HG03442 (cell line): ENCODE measurements at regions not wholly inside any gene's neighbourhood (a gene's known extent, or its start where the extent isn't known, plus 50 kb on each side); places are given as distances from the start of the nearest gene placed in this dataset.
A peak's percentile ranks its signal among the peaks of the same experiment; 100 is the strongest.
"Not testable (repeated sequence)": the region's sequence is repeated elsewhere in the genome, so short reads cannot be mapped to it uniquely, and the experiment has no call there.

ENCODE experiments used
- ATAC-seq: cut with Tn5 transposase; IDR thresholded peaks from one replicate; pipeline ENCODE4 v1.9.1; 2021; ENCODE audit warnings: mild to moderate bottlenecking, moderate library complexity; ENCODE audit not compliant: unreplicated experiment

DNA sequence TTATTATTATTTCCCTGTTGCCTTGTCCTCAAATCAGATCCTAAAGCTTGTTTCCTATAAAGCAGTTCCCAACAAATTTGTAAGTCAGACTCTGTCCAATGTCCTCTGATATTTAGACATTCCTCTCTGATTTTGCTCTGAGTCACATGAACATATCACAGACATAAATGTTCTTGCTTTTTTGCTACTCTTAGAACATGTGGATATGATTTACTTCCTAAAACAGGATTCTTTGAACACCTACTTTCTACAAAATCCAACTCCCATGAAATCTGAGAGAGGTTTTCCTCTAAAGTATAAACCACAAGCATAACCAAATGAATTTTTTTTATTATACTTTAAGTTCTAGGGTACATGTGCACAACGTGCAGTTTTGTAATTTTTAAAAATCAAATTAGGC lies 181.3 kb upstream of the SLC38A2 start:
- no peak for ATAC-seq

DNA sequence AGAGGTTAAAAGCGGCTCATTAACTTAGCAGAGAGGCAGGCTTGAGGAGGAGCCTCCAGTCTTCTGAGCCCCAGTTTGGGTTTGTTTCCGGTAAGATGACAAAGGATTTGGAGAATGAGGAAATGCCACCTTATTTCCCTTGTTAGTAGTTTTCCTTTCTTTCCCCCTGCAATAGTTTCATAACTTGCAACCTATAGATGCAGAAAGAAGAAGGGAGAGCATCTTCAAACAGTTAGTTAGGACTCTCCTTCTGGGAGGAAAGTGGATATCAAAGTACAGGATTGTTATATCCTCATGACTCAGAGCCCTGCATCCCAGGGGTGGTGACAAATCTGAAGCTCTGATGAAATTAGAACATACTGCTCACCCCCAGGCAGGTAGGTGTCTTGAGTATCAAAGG lies 180.7 kb upstream of the SLC38A2 start:
- no peak for ATAC-seq

DNA sequence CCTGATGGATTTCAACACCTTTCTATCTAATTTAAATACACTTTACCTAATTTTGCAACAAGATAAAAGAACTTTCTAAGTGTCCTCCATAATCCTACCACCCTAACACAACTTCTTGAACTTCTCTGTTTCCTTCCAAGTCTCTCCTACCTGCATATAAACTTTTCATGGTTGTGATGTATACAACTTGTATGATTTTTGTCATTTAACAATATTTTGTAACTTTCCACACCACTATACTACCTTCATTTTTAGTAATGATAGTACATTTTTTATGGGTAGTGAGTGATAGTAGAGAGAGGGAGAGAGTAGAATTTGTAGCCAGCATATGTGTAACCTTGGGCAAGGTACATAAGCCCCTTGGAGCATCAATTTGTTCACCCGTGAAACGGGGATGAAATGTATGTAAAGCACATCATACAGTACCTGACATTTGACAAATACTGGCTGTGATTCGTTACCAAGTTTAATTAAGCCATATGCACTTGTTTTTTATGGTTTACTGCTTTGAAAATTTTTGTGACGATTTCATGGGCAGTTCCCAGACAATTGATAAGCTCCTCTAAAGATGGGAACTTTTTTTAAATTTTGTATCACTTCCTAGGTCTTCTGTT lies 177.8 kb upstream of the SLC38A2 start:
- ATAC-seq = no peak

DNA sequence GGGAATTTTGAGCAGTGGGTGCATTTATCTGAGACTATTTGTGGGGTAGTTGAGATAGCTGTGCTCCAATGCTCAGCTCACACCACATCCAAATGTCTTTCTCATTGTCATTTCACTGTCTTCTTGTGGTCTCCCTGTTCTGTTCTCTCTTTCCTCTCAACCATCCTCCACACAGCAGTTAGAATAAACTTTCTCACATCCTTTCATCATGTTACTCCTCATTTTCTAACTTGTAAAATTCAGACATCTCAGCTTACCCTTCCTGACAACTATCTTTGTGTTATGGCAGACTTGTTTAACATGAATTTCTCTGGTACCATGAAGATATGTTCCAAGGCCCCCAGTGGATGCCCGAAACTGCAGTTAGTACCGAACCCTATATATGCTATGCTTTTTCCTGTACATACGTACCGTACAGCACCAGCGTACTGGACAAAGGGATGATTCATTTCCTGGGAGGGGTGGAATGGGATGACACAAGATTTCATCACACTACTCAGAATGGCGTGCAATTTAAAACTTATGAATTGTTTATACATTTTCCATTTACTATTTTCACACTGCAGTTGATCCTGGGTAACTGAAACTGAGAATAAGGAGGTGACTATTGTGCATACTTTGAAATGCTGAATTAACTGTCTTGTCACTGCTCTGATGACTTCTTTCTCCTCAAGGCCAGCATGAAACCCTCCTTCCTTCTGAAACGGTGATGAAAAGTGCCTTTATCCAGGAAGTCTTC lies 177.1 kb upstream of the SLC38A2 start:
- no peak for ATAC-seq

DNA sequence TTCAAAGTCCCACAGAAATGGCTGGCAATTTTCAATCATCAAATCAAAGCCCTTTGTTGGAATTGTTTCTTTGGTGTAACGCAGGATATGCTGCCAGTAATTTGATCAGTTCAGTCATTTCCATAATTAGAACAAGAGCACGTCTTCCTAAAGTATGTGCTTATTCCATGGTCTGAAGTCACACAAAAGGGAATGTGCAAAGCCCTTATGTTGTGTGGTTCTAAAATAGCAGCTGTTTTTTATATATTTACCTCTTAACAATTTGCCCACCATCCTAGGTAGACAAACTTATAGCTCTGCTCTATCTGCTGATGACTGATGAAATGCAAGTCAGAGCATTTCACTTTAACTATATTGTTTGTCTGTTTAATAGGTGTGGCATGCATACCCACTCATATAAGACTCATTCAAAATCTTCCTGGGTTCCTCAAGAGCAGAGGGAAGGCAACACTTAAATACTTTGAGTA lies 176.1 kb upstream of the SLC38A2 start:
- no peak for ATAC-seq

DNA sequence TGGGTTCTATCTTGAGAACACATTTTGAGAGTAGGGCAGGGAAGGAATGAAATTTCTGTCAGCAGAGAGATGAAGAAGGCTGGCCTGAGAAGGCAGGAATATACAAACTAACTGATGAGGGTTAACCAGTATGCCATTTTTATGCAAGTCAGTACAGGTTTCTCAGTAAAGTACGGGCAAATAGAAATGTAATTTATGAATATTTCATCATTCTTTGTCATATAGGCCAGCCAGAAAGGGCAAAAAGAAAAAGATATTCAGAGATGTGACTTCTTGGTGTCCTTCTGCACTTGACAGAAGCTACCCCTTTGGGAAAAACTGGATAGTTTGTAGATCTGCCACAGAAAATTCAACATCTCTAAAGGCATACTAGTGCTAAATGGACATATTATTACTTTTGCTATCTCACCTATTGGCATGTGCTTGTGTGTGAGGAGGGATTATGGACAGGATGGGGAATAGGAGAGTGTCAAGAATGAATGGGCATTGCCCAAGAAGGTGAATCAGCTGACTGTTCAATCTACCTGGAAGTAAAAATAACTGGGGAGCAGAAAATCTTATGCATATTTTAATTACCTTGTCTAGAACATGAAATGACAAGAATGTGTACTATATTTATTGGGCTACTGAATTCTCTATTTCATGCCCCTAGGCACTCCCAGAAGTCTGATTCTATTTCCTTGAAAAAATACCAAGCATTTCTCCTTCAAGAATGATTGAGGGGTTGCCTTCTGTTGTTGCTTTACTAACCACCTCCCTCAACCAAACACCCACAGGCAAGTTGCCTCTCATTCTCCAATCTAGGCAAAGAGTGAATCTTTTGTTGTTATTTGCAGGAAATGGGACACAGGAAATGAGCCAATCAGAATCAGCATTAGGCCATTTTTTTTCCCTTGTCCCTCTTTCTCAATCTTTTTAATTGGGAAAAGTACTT lies 175.1 kb upstream of the SLC38A2 start:
- no peak for ATAC-seq

DNA sequence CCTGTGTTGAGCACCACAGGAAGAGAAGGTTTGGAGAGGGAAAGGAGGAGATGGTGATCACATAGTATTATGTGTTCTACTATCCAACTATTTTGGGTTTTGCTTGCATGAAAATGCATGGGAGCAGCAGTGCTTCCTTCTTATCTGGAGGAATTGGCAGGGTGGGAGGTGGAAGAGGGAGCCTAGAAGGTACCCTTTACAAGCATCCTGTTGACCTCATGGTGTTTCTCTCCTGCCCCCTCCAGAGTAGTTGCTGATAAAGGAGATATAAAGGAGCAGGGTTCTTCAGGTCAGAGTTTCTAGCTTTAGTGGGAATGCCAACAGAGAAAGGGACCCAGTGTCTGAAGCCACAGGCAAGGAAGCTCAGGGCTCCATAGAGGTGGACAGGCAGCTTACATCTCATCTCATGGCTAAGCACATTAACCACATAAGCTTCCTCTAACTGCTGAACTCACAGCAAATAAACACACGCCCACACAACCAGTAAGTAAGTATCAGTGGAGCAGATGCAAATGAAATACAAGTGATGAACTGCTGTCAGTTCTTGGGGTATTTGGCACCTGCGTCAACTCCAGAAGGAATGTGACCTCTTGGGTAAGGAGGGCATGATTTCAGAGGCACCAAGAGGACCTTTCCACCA lies 174.2 kb upstream of the SLC38A2 start:
- ATAC-seq = peak; percentile 99

DNA sequence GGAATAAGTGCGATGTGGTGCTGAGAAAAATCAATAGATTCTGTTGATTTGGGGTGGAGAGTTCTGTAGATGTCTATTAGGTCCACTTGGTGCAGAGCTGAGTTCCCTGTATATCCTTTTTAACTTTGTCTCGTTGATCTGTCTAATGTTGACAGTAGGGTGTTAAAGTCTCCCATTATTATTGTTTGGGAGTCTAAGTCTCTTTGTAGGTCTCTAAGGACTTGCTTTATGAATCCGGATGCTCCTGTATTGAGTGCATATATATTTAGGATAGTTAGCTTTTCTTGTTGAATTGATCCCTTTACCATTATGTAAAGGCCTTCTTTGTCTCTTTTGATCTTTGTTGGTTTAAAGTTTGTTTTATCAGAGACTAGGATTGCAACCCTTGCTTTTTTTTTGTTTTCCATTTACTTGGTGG lies 170.8 kb upstream of the SLC38A2 start:
- not testable (repeated sequence) for ATAC-seq

DNA sequence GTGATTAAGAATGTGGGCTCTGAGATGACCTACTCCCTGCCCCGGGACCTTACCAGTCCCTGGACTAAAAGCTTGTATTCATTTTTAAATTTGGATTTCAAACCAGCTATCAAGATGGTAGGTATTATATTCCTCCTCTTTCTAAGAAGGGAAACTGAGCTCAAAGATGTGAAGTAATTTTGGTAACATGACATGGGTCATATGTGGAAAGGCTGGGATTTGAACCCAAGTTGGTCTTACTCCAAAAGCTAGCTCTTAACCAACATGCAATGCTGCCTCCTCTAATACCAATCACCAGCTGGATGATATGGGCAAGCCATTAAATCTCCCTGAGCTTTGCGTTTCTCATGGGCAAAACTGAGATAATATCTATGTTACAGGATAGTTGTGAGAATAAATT lies 166.4 kb upstream of the SLC38A2 start:
- ATAC-seq = no peak

DNA sequence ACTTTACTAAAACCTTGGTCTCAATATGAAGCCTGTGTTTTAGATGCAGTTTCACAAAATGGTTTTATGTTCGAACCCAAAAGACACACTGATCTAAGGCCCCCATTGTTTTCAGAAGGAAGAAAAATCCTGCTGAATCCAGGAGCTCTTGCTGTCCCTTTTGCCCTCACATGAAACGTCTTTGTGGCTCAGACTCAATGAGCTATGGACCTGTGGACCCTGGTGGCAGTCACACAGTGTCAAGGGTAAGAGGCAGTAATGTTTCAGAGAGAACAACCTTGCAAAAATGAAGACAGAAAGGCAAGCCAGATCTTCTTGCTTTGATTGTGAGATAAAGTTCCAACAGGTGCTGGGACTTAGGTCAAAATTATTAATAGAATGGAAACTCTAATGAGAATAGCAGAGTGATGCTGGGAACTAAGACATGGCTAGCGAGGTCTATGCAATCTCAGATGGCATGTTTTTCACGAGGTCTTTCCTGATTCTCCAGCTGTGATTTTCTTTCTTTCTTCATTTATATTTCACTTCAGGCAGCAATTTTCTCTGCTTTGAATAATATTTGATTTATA lies 164.9 kb upstream of the SLC38A2 start:
- no peak for ATAC-seq

DNA sequence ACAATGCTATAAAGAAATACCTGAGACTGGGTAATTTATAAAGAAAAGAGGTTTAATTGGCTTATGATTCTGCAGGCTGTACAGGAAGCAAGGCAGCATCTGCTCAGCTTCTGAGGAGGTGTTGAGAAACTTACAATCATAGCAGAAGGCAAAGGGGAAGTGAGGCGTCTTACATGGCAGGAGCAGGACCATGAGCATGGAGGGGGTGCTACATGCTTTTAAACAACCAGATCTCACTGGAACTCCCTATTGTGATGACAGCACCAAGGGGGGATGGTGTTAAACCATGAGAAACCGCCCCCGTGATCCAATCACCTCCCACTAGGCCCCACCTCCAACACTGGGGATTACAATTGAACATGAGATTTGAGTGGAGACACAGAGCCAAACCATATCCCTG lies 163.7 kb upstream of the SLC38A2 start:
- peak; percentile 65 for ATAC-seq

DNA sequence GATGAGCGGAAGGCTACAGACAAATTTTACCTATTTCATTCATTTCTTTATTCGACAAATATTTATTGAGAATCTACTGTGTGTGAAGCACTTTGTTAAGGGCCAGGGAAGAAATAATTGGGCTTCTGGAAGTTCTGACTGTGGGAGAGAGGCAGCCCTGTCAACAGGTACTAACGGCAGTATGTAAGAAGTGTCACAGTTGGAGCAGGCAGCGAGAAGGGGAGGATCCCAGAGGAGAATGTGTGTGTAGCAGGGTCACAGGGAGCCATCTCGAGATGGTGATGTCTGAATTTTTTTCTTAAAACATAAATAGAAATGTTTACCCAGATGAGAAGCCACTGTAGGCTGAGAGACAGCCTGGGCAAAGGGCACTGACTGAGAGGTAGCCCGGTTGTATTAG lies 163.3 kb upstream of the SLC38A2 start:
- ATAC-seq = no peak

DNA sequence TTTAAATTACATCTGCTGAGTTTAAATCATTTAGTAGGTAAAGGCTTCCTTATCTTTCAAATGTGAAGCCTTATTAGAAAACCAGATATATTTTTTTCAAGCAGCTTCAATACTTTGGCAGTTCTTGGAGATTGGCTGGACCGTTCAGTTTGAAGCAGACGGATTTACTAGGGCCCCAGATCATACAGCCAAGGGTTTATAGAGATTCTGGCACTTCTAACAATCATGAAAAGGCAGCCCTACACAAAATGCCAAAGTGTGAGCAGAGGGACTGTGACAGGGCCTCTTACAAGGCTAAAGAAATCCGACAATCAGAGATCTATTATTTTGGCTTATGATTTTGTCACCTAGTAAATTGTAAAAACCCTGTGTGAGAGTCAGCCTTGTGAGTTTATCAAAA lies 162.8 kb upstream of the SLC38A2 start:
- no peak for ATAC-seq

DNA sequence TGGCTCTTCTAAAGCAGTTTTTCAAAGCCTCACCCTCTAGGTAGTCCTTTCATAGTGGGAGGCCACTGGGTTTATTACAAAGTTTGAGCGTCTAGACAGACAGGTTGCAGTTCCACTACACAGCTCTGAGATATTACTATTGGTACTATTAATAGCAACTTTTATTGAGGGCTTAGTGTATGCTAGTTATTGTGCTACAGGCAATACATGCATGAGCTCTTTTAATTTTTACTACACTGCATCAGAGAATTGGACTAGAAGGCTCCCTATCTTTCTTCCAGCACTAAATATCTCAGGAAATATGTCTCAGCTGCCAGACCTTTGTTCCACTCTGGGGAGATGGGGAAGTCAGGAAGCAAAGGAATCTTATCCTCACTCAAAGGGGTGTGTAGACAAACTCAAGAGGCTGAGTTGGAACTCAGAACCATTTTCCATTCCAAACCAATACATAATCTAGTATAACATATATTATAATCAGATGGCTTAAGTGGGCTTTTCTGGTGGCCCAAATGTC lies 161.8 kb upstream of the SLC38A2 start:
- ATAC-seq = no peak

DNA sequence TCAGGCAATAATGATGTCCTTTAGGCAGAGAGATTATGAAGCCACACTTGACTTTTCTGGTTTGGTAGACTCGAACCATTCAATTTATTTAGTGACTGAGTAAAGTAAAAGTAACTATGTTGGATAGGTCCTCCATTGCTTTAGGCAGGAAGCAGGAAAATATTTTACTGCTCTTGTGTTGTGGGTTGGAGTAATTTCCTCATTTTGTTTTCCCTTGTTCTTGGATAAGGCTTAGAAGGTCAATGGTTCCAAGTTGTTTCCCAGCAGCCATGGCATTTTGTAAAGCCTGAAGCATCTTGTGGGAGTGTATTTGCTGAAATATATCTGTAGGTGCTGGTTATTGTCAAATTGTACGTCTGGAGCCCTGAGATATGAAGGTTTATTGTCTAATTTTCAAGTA lies 161.2 kb upstream of the SLC38A2 start:
- ATAC-seq = no peak

DNA sequence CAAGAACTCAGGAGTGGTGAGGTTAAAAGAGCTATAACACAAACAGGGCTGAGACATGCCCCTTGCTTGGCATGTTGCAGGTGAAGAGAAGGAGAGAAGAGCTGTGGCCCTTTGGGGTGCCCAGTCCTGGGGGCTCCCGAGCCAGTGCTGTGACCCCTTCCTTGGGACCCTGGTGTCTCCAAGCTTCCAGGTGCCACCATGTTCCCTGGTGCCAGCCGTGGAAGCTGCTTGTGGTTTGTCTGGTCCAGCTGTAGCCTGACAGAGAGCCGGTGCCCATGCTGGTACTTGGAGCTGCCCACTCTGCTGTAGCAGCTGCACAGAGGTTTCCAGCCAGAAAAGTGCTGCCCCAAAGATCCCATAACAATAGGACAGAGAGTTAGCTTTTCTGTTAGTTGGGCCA lies 159.2 kb upstream of the SLC38A2 start:
- no peak for ATAC-seq

DNA sequence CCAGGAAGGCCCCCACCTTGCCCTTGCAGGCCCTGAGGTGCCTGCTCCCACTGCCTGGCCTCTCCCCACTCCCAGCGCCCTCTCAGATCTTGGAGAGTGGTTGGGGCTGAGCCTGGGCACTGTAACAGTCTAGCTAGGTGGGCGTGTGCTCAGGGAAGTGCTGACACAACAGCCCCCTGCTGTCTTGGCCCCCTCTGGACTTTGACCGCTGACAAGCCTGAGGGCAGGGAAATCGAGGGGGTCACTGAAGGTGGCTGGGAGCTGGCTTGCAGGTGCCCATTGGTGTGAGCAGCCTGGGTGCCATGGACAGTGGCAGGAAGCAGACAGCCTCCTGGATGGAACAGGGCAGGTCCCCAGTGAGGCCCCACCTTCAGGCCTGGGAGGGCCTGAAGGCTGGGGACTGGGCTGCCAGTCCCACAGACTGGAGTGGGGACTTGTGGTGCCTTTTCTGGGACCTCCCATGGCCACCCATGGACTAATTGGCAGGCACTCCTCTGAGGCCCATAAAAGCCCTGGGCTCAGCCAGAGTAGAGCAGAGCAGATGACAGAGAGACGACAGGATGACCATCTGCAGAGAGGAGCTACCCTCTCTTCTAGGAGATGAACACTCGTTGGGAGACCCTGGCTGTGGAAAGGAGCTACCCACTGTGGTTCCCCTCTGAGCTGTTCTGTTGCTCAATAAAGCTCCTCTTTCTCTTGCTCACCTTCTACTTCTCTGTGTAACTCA lies 158.6 kb upstream of the SLC38A2 start:
- ATAC-seq = no peak

DNA sequence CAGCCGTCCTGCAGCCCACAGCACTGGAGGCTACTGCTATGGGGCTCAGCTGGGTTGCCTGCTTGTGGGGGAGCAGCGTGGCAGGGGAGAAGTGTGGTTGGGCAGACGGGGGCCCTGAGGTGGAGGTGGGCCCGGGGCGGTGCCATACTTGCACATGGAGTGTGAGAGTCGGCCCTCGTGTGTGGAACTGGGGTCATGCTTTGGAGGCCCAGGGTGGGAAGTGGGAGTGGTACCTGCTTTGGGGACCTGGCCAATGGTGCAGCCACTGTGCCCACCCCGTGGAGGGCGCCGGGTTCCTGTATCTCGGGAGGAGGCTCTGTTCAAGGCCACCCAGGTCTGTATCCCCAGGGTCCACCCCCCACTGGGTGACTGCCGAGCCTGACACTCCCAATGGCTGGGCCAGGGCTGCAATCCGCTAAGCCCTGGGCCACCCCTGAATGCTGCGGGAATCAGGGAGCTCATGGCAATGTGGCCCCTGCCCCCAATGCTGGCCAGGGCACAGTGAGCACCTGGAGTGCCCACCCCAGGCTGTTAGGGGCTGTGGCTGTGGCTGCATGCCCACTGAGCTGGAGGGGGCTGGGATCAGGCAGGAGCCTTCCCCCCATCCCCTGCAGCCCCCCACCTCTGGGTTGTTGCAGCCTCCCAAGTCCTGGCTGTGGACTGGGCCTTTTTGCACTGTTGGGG lies 157.9 kb upstream of the SLC38A2 start:
- no peak for ATAC-seq

DNA sequence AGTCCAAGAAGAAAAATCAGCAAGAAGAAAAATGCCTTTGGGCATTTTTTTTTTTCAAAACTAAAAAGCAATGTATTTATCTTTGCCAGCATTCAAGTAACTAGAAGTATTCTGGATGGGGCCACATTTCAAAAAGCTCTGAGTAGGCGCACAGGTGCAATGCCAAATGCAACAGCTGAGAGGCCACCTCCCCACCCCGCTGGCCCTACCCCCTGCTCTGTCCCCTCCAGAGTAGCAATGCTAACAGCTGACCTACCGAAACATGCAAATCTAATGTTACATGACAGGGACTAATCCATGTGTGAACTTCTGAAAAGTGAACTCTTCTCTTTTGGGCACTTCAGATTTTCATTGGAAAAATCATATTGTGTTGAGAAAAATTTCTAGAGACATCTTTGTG lies 153.7 kb upstream of the SLC38A2 start:
- ATAC-seq = no peak
